ENCODE measurements at regions not wholly inside any gene's neighbourhood (a gene's known extent, or its start where the extent isn't known, plus 50 kb on each side); places are given as distances from the start of the nearest gene placed in this dataset.

- TF ChIP-seq CTCF (IDR thresholded peaks at IDR 0.05; ENCODE audit: insufficient read depth, low read length) (no peak), POLR2AphosphoS5 (IDR thresholded peaks at IDR 0.05; ENCODE audit: low read depth) (no peak)
These were observed 266.8 kb upstream of the TSHZ3 start for GRCh38 chr19:31616031-31616430.

All from HL-60 (cell line).